OCI-LY7 (cell line): ENCODE measurements at regions not wholly inside any gene's neighbourhood (a gene's known extent, or its start where the extent isn't known, plus 50 kb on each side); places are given as distances from the start of the nearest gene placed in this dataset.

ENCODE experiments used
- EZH2phosphoT487 ChIP-seq: fragments of 200-600 bp; sonication (generic); IDR thresholded peaks from 2 replicates; pipeline ENCODE4 v1.6.1; 2018; ENCODE audit warnings: low read depth, borderline replicate concordance, mild to moderate bottlenecking, mixed run types, antibody characterized with exemption, low read length, moderate library complexity, mixed read lengths
- TF ChIP-seq, protein P1 (sequence below): fragments of 200-600 bp; sonication (generic); conservative IDR thresholded peaks from 2 replicates; pipeline ENCODE4 v1.5.1; 2014; ENCODE audit warnings: mild to moderate bottlenecking, antibody characterized with exemption, low read length, moderate library complexity, mixed read lengths

DNA sequence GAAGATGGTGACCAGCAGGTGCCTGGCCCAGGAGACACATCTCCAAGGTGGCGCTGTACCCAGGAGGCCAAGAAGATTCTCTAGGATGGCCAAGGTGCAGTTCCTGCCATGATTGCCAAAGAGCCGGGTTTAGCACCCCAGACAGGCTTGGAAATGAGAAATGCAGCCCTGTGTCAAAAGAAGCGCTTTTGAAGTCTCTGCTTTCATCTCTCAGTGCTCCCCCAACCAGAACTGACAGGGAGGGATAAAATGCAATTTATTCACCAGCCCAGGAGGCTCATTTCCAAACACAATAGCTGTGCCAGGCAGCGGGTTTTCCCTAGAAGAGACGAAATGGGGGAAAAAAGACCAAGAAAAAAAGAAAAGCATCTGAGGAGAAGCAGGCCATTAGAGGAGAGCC lies 195.9 kb upstream of the NCAM1 start:
- TF ChIP-seq, protein P1, sequence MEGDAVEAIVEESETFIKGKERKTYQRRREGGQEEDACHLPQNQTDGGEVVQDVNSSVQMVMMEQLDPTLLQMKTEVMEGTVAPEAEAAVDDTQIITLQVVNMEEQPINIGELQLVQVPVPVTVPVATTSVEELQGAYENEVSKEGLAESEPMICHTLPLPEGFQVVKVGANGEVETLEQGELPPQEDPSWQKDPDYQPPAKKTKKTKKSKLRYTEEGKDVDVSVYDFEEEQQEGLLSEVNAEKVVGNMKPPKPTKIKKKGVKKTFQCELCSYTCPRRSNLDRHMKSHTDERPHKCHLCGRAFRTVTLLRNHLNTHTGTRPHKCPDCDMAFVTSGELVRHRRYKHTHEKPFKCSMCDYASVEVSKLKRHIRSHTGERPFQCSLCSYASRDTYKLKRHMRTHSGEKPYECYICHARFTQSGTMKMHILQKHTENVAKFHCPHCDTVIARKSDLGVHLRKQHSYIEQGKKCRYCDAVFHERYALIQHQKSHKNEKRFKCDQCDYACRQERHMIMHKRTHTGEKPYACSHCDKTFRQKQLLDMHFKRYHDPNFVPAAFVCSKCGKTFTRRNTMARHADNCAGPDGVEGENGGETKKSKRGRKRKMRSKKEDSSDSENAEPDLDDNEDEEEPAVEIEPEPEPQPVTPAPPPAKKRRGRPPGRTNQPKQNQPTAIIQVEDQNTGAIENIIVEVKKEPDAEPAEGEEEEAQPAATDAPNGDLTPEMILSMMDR = no peak
- TF ChIP-seq EZH2phosphoT487 = no peak
